Lower leg skin (tissue), 3 donors: ENCODE measurements at regions not wholly inside any gene's neighbourhood (a gene's known extent, or its start where the extent isn't known, plus 50 kb on each side); places are given as distances from the start of the nearest gene placed in this dataset.

ENCODE experiments used
- POLR2A ChIP-seq, 2 donors: fragments of 450-650 bp; IDR thresholded peaks; one replicate each; pipeline ENCODE4 v1.6.1; 2016 to 2017; ENCODE audit warnings: antibody characterized with exemption in 2 of 2, mild to moderate bottlenecking in 1 of 2, moderate library complexity in 1 of 2
- TF ChIP-seq, protein P1 (sequence below), 3 donors: fragments of 450-650 bp; IDR thresholded peaks; one replicate each; pipeline ENCODE4 v1.5.1; 2016; ENCODE audit warnings: antibody characterized with exemption in 3 of 3, mild to moderate bottlenecking in 3 of 3, moderate library complexity in 2 of 3

- no peak for TF ChIP-seq POLR2A (IDR thresholded peaks at IDR 0.05)
- TF ChIP-seq, protein P1, sequence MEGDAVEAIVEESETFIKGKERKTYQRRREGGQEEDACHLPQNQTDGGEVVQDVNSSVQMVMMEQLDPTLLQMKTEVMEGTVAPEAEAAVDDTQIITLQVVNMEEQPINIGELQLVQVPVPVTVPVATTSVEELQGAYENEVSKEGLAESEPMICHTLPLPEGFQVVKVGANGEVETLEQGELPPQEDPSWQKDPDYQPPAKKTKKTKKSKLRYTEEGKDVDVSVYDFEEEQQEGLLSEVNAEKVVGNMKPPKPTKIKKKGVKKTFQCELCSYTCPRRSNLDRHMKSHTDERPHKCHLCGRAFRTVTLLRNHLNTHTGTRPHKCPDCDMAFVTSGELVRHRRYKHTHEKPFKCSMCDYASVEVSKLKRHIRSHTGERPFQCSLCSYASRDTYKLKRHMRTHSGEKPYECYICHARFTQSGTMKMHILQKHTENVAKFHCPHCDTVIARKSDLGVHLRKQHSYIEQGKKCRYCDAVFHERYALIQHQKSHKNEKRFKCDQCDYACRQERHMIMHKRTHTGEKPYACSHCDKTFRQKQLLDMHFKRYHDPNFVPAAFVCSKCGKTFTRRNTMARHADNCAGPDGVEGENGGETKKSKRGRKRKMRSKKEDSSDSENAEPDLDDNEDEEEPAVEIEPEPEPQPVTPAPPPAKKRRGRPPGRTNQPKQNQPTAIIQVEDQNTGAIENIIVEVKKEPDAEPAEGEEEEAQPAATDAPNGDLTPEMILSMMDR (IDR thresholded peaks at IDR 0.05), result no peak
These were observed 74.3 kb upstream of the SSBP2 start for GRCh38 chr5:81825237-81825636.
